ENCODE measurements at regions not wholly inside any gene's neighbourhood (a gene's known extent, or its start where the extent isn't known, plus 50 kb on each side); places are given as distances from the start of the nearest gene placed in this dataset.

DNA sequence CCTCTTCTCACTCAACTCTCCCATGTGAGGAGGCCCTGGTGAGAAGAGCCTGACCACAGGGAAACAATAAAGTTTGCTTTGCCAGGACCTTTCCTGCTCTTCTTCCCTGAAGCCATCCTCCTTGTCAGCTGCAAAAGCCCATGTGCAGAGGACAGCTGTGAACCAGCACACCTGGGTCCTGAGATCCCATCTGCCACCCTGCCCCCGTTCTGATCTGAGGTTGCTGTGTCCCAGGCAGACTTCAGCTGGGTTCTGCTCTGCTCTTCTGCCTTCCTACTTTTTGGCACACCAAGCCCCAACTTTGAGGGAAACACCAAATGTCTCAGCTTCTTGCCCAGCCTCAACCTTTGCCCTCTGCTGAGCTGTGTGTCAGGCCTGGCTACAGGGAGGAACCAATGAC, 595.1 kb upstream of the ARPP21 start:
- no peak overlapping the region for H3K27ac Mint-ChIP-seq
- no peaks in the 10 kb centered on the region for H3K36me3 Mint-ChIP-seq

DNA sequence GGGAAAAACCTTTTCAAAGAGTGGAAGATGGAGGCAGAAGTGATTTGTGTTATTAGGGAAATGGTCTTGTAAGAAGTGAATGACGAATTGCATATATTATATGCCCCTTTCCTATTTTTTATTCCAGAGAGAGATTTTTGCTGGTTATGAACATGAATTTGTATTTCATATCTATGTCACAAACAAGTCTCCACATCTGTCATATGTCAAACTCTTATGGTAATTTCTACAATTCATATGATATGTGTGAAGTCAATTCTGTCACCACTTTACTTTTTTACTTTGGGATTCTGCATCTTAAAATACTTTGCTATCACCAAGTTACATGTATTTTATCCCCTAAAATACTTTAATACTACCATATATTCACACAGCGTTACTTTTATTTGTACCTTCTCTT, 594.2 kb upstream of the ARPP21 start:
- POLR2A ChIA-PET, result no interaction called here
- H3K36me3 Mint-ChIP-seq, result no peaks in the 10 kb centered on the region
- DNase-seq (ENCODE audit: low spot score), result no peak
- H3K4me3 Mint-ChIP-seq, result no peak overlapping the region
- no peaks in the 10 kb centered on the region for H3K4me1 Mint-ChIP-seq
- CTCF ChIA-PET, result no interaction called here
- TF ChIP-seq CREB1 (CRISPR knock-in tag; IDR thresholded peaks at IDR 0.05) (no peak), ZNF232 (CRISPR knock-in tag; IDR thresholded peaks at IDR 0.05) (no peak), PRRX2 (CRISPR knock-in tag; IDR thresholded peaks at IDR 0.05) (no peak), SMAD4 (CRISPR knock-in tag; IDR thresholded peaks at IDR 0.05) (no peak), IRF2 (CRISPR knock-in tag; IDR thresholded peaks at IDR 0.05; ENCODE audit: borderline replicate concordance, low read depth) (no peak), ZNF263 (CRISPR knock-in tag; IDR thresholded peaks at IDR 0.05; ENCODE audit: low read depth) (no peak), TEAD4 (CRISPR knock-in tag; IDR thresholded peaks at IDR 0.05) (no peak), SMAD3 (CRISPR knock-in tag; IDR thresholded peaks at IDR 0.05; ENCODE audit: borderline replicate concordance) (no peak), OVOL2 (CRISPR knock-in tag; IDR thresholded peaks at IDR 0.05; ENCODE audit: borderline replicate concordance) (no peak), ESRRA (CRISPR knock-in tag; IDR thresholded peaks at IDR 0.05; ENCODE audit: borderline replicate concordance) (no peak)
- TF ChIP-seq, protein P1, sequence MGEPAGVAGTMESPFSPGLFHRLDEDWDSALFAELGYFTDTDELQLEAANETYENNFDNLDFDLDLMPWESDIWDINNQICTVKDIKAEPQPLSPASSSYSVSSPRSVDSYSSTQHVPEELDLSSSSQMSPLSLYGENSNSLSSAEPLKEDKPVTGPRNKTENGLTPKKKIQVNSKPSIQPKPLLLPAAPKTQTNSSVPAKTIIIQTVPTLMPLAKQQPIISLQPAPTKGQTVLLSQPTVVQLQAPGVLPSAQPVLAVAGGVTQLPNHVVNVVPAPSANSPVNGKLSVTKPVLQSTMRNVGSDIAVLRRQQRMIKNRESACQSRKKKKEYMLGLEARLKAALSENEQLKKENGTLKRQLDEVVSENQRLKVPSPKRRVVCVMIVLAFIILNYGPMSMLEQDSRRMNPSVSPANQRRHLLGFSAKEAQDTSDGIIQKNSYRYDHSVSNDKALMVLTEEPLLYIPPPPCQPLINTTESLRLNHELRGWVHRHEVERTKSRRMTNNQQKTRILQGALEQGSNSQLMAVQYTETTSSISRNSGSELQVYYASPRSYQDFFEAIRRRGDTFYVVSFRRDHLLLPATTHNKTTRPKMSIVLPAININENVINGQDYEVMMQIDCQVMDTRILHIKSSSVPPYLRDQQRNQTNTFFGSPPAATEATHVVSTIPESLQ (CRISPR knock-in tag; IDR thresholded peaks at IDR 0.05), result no peak
- TF ChIP-seq, protein P2, sequence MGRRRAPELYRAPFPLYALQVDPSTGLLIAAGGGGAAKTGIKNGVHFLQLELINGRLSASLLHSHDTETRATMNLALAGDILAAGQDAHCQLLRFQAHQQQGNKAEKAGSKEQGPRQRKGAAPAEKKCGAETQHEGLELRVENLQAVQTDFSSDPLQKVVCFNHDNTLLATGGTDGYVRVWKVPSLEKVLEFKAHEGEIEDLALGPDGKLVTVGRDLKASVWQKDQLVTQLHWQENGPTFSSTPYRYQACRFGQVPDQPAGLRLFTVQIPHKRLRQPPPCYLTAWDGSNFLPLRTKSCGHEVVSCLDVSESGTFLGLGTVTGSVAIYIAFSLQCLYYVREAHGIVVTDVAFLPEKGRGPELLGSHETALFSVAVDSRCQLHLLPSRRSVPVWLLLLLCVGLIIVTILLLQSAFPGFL (CRISPR knock-in tag; IDR thresholded peaks at IDR 0.05; ENCODE audit: borderline replicate concordance), result no peak
- TF ChIP-seq, protein P3, sequence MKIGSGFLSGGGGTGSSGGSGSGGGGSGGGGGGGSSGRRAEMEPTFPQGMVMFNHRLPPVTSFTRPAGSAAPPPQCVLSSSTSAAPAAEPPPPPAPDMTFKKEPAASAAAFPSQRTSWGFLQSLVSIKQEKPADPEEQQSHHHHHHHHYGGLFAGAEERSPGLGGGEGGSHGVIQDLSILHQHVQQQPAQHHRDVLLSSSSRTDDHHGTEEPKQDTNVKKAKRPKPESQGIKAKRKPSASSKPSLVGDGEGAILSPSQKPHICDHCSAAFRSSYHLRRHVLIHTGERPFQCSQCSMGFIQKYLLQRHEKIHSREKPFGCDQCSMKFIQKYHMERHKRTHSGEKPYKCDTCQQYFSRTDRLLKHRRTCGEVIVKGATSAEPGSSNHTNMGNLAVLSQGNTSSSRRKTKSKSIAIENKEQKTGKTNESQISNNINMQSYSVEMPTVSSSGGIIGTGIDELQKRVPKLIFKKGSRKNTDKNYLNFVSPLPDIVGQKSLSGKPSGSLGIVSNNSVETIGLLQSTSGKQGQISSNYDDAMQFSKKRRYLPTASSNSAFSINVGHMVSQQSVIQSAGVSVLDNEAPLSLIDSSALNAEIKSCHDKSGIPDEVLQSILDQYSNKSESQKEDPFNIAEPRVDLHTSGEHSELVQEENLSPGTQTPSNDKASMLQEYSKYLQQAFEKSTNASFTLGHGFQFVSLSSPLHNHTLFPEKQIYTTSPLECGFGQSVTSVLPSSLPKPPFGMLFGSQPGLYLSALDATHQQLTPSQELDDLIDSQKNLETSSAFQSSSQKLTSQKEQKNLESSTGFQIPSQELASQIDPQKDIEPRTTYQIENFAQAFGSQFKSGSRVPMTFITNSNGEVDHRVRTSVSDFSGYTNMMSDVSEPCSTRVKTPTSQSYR (CRISPR knock-in tag; IDR thresholded peaks at IDR 0.05), result no peak
- TF ChIP-seq, protein P4, sequence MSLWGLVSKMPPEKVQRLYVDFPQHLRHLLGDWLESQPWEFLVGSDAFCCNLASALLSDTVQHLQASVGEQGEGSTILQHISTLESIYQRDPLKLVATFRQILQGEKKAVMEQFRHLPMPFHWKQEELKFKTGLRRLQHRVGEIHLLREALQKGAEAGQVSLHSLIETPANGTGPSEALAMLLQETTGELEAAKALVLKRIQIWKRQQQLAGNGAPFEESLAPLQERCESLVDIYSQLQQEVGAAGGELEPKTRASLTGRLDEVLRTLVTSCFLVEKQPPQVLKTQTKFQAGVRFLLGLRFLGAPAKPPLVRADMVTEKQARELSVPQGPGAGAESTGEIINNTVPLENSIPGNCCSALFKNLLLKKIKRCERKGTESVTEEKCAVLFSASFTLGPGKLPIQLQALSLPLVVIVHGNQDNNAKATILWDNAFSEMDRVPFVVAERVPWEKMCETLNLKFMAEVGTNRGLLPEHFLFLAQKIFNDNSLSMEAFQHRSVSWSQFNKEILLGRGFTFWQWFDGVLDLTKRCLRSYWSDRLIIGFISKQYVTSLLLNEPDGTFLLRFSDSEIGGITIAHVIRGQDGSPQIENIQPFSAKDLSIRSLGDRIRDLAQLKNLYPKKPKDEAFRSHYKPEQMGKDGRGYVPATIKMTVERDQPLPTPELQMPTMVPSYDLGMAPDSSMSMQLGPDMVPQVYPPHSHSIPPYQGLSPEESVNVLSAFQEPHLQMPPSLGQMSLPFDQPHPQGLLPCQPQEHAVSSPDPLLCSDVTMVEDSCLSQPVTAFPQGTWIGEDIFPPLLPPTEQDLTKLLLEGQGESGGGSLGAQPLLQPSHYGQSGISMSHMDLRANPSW (CRISPR knock-in tag; conservative IDR thresholded peaks at IDR 0.05; ENCODE audit: low read depth), result no peak
- TF ChIP-seq, protein P5, sequence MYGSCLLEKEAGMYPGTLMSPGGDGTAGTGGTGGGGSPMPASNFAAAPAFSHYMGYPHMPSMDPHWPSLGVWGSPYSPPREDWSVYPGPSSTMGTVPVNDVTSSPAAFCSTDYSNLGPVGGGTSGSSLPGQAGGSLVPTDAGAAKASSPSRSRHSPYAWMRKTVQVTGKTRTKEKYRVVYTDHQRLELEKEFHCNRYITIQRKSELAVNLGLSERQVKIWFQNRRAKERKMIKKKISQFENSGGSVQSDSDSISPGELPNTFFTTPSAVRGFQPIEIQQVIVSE (CRISPR knock-in tag; IDR thresholded peaks at IDR 0.05; ENCODE audit: borderline replicate concordance), result no peak
- TF ChIP-seq, protein P6, sequence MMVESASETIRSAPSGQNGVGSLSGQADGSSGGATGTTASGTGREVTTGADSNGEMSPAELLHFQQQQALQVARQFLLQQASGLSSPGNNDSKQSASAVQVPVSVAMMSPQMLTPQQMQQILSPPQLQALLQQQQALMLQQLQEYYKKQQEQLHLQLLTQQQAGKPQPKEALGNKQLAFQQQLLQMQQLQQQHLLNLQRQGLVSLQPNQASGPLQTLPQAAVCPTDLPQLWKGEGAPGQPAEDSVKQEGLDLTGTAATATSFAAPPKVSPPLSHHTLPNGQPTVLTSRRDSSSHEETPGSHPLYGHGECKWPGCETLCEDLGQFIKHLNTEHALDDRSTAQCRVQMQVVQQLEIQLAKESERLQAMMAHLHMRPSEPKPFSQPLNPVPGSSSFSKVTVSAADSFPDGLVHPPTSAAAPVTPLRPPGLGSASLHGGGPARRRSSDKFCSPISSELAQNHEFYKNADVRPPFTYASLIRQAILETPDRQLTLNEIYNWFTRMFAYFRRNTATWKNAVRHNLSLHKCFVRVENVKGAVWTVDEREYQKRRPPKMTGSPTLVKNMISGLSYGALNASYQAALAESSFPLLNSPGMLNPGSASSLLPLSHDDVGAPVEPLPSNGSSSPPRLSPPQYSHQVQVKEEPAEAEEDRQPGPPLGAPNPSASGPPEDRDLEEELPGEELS (CRISPR knock-in tag; IDR thresholded peaks at IDR 0.05), result no peak
- no peaks in the 10 kb centered on the region for H3K27me3 Mint-ChIP-seq (ENCODE audit: low read depth)
- no peaks in the 10 kb centered on the region for H3K9me3 Mint-ChIP-seq
- ATAC-seq, result no peak
- H3K27ac Mint-ChIP-seq, result no peak overlapping the region

More for the DNA sequence above, 595.1 kb upstream of the ARPP21 start:
- TF ChIP-seq, protein P2 (CRISPR knock-in tag; IDR thresholded peaks at IDR 0.05; ENCODE audit: borderline replicate concordance), result no peak
- TF ChIP-seq, protein P7, sequence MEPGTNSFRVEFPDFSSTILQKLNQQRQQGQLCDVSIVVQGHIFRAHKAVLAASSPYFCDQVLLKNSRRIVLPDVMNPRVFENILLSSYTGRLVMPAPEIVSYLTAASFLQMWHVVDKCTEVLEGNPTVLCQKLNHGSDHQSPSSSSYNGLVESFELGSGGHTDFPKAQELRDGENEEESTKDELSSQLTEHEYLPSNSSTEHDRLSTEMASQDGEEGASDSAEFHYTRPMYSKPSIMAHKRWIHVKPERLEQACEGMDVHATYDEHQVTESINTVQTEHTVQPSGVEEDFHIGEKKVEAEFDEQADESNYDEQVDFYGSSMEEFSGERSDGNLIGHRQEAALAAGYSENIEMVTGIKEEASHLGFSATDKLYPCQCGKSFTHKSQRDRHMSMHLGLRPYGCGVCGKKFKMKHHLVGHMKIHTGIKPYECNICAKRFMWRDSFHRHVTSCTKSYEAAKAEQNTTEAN (CRISPR knock-in tag; IDR thresholded peaks at IDR 0.05), result no peak
- no peak for TF ChIP-seq TEAD1 (CRISPR knock-in tag; IDR thresholded peaks at IDR 0.05)
- ATAC-seq (no peak), DNase-seq (ENCODE audit: low spot score) (no peak)
- no peak overlapping the region for H3K4me3 Mint-ChIP-seq
- POLR2A ChIA-PET, result no interaction called here
- H3K9me3 Mint-ChIP-seq, result no peaks in the 10 kb centered on the region
- H3K27me3 Mint-ChIP-seq (ENCODE audit: low read depth), result no peaks in the 10 kb centered on the region
- CTCF ChIA-PET, result no interaction called here
- no peaks in the 10 kb centered on the region for H3K4me1 Mint-ChIP-seq

All from WTC11 (cell line).